ENCODE measurements at regions not wholly inside any gene's neighbourhood (a gene's known extent, or its start where the extent isn't known, plus 50 kb on each side); places are given as distances from the start of the nearest gene placed in this dataset.
"Not testable (repeated sequence)": the region's sequence is repeated elsewhere in the genome, so short reads cannot be mapped to it uniquely, and the experiment has no call there.

DNA sequence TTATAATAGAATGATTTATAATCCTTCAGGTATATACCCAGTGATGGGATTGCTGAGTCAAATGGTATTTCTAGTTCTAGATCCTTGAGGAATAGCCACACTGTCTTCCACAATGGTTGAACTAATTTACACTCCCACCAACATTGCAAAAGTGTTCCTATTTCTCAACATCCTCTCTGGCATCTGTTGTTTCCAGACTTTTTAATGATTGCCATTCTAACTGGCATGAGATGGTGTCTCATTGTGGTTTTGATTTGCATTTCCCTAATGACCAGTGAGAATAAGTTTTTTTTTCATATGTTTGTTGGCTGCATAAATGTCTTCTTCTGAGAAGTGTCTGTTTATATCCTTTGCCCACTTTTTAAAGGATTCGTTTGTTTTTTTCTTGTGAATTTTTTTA, 615.1 kb downstream of the STK39 start:
- TF ChIP-seq CTCF, POLR2A (IDR thresholded peaks at IDR 0.05): not testable (repeated sequence)
